ENCODE measurements at regions not wholly inside any gene's neighbourhood (a gene's known extent, or its start where the extent isn't known, plus 50 kb on each side); places are given as distances from the start of the nearest gene placed in this dataset.

DNA sequence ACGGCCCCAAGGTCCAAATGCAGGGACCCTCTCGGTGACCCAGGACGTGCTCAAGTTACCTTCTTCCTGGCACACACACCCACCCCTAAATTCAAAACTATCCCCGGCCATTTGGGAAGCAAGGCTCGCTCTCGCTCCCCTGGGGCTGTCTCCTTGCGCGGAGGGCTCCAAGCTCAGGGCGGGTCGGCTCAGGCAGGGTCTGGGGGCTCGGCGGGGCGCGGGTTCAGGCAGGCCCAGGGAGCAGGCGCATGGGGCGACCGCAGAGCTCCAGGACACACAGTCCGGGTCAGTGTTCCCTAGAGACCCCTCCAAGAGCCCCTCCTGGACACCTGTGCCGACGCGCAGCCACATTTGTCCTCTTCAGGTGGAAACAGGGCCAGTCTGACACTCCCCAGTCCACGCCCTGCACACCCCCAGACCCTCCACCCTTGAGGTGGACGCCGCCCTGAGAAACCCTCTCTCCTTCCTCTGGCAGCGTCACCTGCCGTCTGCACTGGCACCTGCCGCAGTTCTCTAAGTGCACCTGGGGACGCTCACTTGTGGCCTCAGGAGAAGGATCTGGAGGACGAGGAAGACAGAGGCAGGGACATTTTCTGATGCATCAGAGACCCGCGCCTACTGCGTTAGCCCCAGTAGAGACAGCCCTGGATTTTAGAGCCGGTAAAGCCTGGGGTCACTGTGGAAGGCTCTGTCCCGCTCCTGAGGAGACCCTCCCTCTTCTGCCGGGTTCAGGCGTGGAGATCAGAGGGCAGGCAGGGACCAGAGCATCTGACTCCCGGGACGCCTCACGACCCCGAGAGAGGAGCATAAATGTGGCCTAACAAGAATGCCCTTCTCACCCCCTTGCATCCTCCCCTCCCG is 138.8 kb downstream of the TWIST2 start:
- no peak overlapping the region for H3K27ac ChIP-seq (ENCODE audit: control insufficient read depth, insufficient read depth, low read length)
- H3K9me1 ChIP-seq (ENCODE audit: control insufficient read depth, extremely low read depth, insufficient read depth, low read length) = no peaks in the 10 kb centered on the region
- no peaks in the 10 kb centered on the region for H4K20me1 ChIP-seq (ENCODE audit: control insufficient read depth, extremely low read depth, insufficient read depth, low read length)
- no peak for DNase-seq (ENCODE audit: low read depth, low spot score)
- H3K4me2 ChIP-seq (ENCODE audit: control insufficient read depth, extremely low read depth, insufficient read depth, low read depth, low read length) = no peak overlapping the region
- H3K9me3 ChIP-seq (ENCODE audit: control insufficient read depth, low read depth, low read length) = no peaks in the 10 kb centered on the region
- no peaks in the 10 kb centered on the region for H3K4me1 ChIP-seq (ENCODE audit: control insufficient read depth, extremely low read depth, insufficient read depth, low read length)
- peaks cover 26% of the 10 kb centered on the region for H3K27me3 ChIP-seq (ENCODE audit: control insufficient read depth, extremely low read depth, insufficient read depth, low read length)
- H3K79me2 ChIP-seq (ENCODE audit: control insufficient read depth, insufficient read depth, low read length) = no peaks in the 10 kb centered on the region
- FAIRE-seq = no peak
- dilution Hi-C loops (cut with MboI; ENCODE audit: extremely low pct_ligation_motif_present, low sequenced_read_pairs) = no loop called here
- no peak overlapping the region for H3K9ac ChIP-seq (ENCODE audit: control insufficient read depth, extremely low read depth, insufficient read depth, low read length)
- no peak overlapping the region for H2AFZ ChIP-seq (ENCODE audit: control insufficient read depth, low read length)
- H3K36me3 ChIP-seq (ENCODE audit: control insufficient read depth in 2 of 2, extremely low read depth in 1 of 2, insufficient read depth in 2 of 2, low read length in 2 of 2) = no peaks in the 10 kb centered on the region
- H3K4me3 ChIP-seq (ENCODE audit: control insufficient read depth in 2 of 3, extremely low read depth in 1 of 3, insufficient read depth in 2 of 3, low read depth in 1 of 3, low read length in 3 of 3) = no peak overlapping the region
- TF ChIP-seq, protein P1, sequence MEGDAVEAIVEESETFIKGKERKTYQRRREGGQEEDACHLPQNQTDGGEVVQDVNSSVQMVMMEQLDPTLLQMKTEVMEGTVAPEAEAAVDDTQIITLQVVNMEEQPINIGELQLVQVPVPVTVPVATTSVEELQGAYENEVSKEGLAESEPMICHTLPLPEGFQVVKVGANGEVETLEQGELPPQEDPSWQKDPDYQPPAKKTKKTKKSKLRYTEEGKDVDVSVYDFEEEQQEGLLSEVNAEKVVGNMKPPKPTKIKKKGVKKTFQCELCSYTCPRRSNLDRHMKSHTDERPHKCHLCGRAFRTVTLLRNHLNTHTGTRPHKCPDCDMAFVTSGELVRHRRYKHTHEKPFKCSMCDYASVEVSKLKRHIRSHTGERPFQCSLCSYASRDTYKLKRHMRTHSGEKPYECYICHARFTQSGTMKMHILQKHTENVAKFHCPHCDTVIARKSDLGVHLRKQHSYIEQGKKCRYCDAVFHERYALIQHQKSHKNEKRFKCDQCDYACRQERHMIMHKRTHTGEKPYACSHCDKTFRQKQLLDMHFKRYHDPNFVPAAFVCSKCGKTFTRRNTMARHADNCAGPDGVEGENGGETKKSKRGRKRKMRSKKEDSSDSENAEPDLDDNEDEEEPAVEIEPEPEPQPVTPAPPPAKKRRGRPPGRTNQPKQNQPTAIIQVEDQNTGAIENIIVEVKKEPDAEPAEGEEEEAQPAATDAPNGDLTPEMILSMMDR (optimal IDR thresholded peaks at IDR 0.05 in 1 of 3, IDR thresholded peaks at IDR 0.05 in 1 of 3, conservative IDR thresholded peaks at IDR 0.05 in 1 of 3; ENCODE audit: extremely low read depth in 1 of 3, insufficient read depth in 2 of 3, low read length in 3 of 3) = no peak
- no peak for TF ChIP-seq EZH2 (IDR thresholded peaks at IDR 0.05; ENCODE audit: low read length)

DNA sequence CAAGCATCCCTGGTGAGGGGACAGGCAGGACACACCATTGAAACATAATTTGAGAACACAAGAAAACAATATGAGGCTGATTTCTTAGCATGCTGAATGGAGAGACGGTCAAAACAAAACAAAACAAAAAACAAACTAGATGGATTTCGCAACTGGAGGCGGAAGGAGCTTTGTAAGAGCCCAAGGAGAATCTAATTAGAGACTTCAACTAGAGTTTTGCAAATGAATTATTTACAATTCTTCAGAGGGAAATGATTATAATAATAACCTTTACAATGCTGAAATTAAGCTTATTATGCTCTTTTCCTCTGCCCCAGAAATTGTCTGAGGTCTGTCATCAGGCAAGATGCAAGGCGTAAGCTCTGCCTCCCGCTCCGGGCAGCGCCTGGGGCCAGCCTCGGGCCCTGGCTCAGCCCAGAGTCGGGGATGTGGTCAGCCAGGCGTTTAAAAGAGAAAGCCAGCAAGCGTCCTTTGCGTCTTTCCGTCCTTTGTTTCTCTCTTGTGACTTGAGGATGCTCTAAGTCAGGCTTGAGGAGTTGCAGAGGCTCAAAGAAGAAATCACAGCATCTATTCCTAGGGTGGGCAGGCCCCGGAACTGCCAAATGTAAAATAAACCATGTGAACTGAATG is 139.6 kb downstream of the TWIST2 start:
- dilution Hi-C loops (cut with MboI; ENCODE audit: extremely low pct_ligation_motif_present, low sequenced_read_pairs) = no loop called here
- Histone ChIP-seq H3K4me2 (ENCODE audit: control insufficient read depth, extremely low read depth, insufficient read depth, low read depth, low read length) (no peak overlapping the region), H3K9me3 (ENCODE audit: control insufficient read depth, low read depth, low read length) (no peaks in the 10 kb centered on the region), H3K4me1 (ENCODE audit: control insufficient read depth, extremely low read depth, insufficient read depth, low read length) (no peaks in the 10 kb centered on the region), H3K4me3 (ENCODE audit: control insufficient read depth in 2 of 3, extremely low read depth in 1 of 3, insufficient read depth in 2 of 3, low read depth in 1 of 3, low read length in 3 of 3) (no peak overlapping the region), H3K9ac (ENCODE audit: control insufficient read depth, extremely low read depth, insufficient read depth, low read length) (no peak overlapping the region), H4K20me1 (ENCODE audit: control insufficient read depth, extremely low read depth, insufficient read depth, low read length) (no peaks in the 10 kb centered on the region), H3K27me3 (ENCODE audit: control insufficient read depth, extremely low read depth, insufficient read depth, low read length) (peaks cover 32% of the 10 kb centered on the region), H3K36me3 (ENCODE audit: control insufficient read depth in 2 of 2, extremely low read depth in 1 of 2, insufficient read depth in 2 of 2, low read length in 2 of 2) (no peaks in the 10 kb centered on the region), H2AFZ (ENCODE audit: control insufficient read depth, low read length) (no peak overlapping the region), H3K27ac (ENCODE audit: control insufficient read depth, insufficient read depth, low read length) (no peak overlapping the region), H3K79me2 (ENCODE audit: control insufficient read depth, insufficient read depth, low read length) (no peaks in the 10 kb centered on the region), H3K9me1 (ENCODE audit: control insufficient read depth, extremely low read depth, insufficient read depth, low read length) (no peaks in the 10 kb centered on the region)
- no peak for TF ChIP-seq EZH2 (IDR thresholded peaks at IDR 0.05; ENCODE audit: low read length)
- TF ChIP-seq, protein P1 (optimal IDR thresholded peaks at IDR 0.05 in 1 of 3, IDR thresholded peaks at IDR 0.05 in 1 of 3, conservative IDR thresholded peaks at IDR 0.05 in 1 of 3; ENCODE audit: extremely low read depth in 1 of 3, insufficient read depth in 2 of 3, low read length in 3 of 3) = no peak
- DNase-seq (ENCODE audit: low read depth, low spot score) = no peak
- no peak for FAIRE-seq

All from keratinocyte (primary cell).